Mammary epithelial cell (primary cell): ENCODE measurements at regions not wholly inside any gene's neighbourhood (a gene's known extent, or its start where the extent isn't known, plus 50 kb on each side); places are given as distances from the start of the nearest gene placed in this dataset.

ENCODE experiments used
- CTCF ChIP-seq, 2 donors: IDR thresholded peaks in 1 of 2; conservative IDR thresholded peaks in 1 of 2; 2 replicates each; pipeline ENCODE4 v1.5.1; 2011 to 2012; ENCODE audit warnings: inconsistent platforms in 2 of 2, low read length in 2 of 2, mild to moderate bottlenecking in 2 of 2, control low read depth in 1 of 2, low read depth in 1 of 2; ENCODE audit not compliant: insufficient read depth in 1 of 2; ENCODE audit errors: extremely low read depth in 1 of 2
- EZH2 ChIP-seq: IDR thresholded peaks from 2 replicates; pipeline ENCODE4 v1.6.1; 2012; ENCODE audit warnings: low read length, inconsistent platforms, borderline replicate concordance

GRCh38 chr7:46224363-46224762 is 303.3 kb upstream of the IGFBP3 start:
- TF ChIP-seq EZH2 (no peak), CTCF (conservative IDR thresholded peaks at IDR 0.05 in 1 of 2, IDR thresholded peaks at IDR 0.05 in 1 of 2; ENCODE audit: extremely low read depth in 1 of 2, insufficient read depth in 1 of 2, low read depth in 1 of 2, low read length in 2 of 2) (no peak)
